Prostate gland (tissue), 2 donors: ENCODE measurements at regions not wholly inside any gene's neighbourhood (a gene's known extent, or its start where the extent isn't known, plus 50 kb on each side); places are given as distances from the start of the nearest gene placed in this dataset.

Source experiments
- DNase-seq: peaks from one replicate; pipeline ENCODE4 v3.0.0-alpha.2; 2019; ENCODE audit warnings: low spot score
- H3K27ac ChIP-seq, 2 donors: fragments of 200-600 bp; sonication (generic); 2 replicates each; pipeline ENCODE4 v1.5.1; 2017 to 2019
- H3K27me3 ChIP-seq: fragments of 200-600 bp; sonication (generic); replicated peaks from 2 replicates; pipeline ENCODE4 v1.5.1; 2019; ENCODE audit not compliant: insufficient read depth
- H3K36me3 ChIP-seq, 2 donors: fragments of 200-600 bp; sonication (generic); 1 replicate in 1 of 2; 2 replicates in 1 of 2; pipeline versions ENCODE4 v1.5.1 to v1.8.1; 2017 to 2019
- H3K4me1 ChIP-seq: fragments of 200-600 bp; sonication (generic); replicated peaks from 2 replicates; pipeline ENCODE4 v1.5.1; 2019
- H3K4me3 ChIP-seq, 2 donors: fragments of 200-600 bp; sonication (generic); 2 replicates each; pipeline ENCODE4 v1.5.1; 2017 to 2019
- H3K9me3 ChIP-seq: fragments of 200-600 bp; sonication (generic); 2 replicates; pipeline ENCODE4 v1.5.1; 2017
- CTCF ChIP-seq, 4 experiments: fragments of 200-600 bp in 2 of 4; fragments of 450-650 bp in 2 of 4; sonication (generic) in 2 of 4; IDR thresholded peaks; 1 replicate in 3 of 4; 2 replicates in 1 of 4; pipeline ENCODE4 v1.5.1; 2016 to 2019; ENCODE audit warnings: antibody characterized with exemption in 4 of 4, mild to moderate bottlenecking in 2 of 4, moderate library complexity in 2 of 4
- POLR2A ChIP-seq: fragments of 450-650 bp; IDR thresholded peaks from one replicate; pipeline ENCODE4 v1.6.1; 2016; ENCODE audit warnings: antibody characterized with exemption, mild to moderate bottlenecking
- POLR2AphosphoS5 ChIP-seq: sonication (generic); formaldehyde crosslinking; IDR thresholded peaks from one replicate; pipeline ENCODE4 v1.6.1; 2017; ENCODE audit warnings: antibody characterized with exemption
- WGBS: methylation state at CpG from one replicate; pipeline ENCODE4 v1.1.5; 2018; 5-methylcytosine and 5-hydroxymethylcytosine counted together
- intact Hi-C: fragments of 100-400 bp; cut with DNase I; formaldehyde crosslinking; loops from one replicate; pipeline ENCODE4 v1.14.2; 2022

- intact Hi-C loops: no loop called here
- no peak overlapping the region for H3K27ac ChIP-seq
- DNase-seq: no peak
- WGBS: 24% methylated on average over 6 of the region's 6 CpGs
- no peaks in the 10 kb centered on the region for H3K4me1 ChIP-seq
- H3K27me3 ChIP-seq: no peaks in the 10 kb centered on the region
- no peak for TF ChIP-seq POLR2A
- TF ChIP-seq POLR2AphosphoS5: no peak
- no peak for TF ChIP-seq CTCF (IDR thresholded peaks at IDR 0.05)
- no peaks in the 10 kb centered on the region for H3K36me3 ChIP-seq
- H3K9me3 ChIP-seq: no peaks in the 10 kb centered on the region
- H3K4me3 ChIP-seq: no peak overlapping the region
Measured at GRCh38 chr5:87754009-87754757, 341.5 kb upstream of the CCNH start.

GRCh38 chr5:87752362-87752761, 339.6 kb upstream of the CCNH start:
- no peaks in the 10 kb centered on the region for H3K4me1 ChIP-seq
- no peaks in the 10 kb centered on the region for H3K27me3 ChIP-seq
- no peaks in the 10 kb centered on the region for H3K9me3 ChIP-seq
- no peak overlapping the region for H3K4me3 ChIP-seq
- DNase-seq: no peak
- H3K36me3 ChIP-seq: no peaks in the 10 kb centered on the region
- intact Hi-C loops: no loop called here
- WGBS: 88% methylated on average over 4 of the region's 4 CpGs
- no peak for TF ChIP-seq POLR2A
- TF ChIP-seq CTCF (IDR thresholded peaks at IDR 0.05): no peak
- TF ChIP-seq POLR2AphosphoS5: no peak
- no peak overlapping the region for H3K27ac ChIP-seq

- 85% methylated on average over 4 of the region's 4 CpGs for WGBS
- no peaks in the 10 kb centered on the region for H3K27me3 ChIP-seq
- TF ChIP-seq POLR2A (no peak), CTCF (IDR thresholded peaks at IDR 0.05) (no peak), POLR2AphosphoS5 (no peak)
- intact Hi-C loops: no loop called here
- DNase-seq: no peak
- no peaks in the 10 kb centered on the region for H3K9me3 ChIP-seq
- H3K36me3 ChIP-seq: no peaks in the 10 kb centered on the region
- H3K4me1 ChIP-seq: no peaks in the 10 kb centered on the region
- no peak overlapping the region for H3K4me3 ChIP-seq
- H3K27ac ChIP-seq: no peak overlapping the region
Measured at GRCh38 chr5:87751824-87752223, 339.1 kb upstream of the CCNH start.

- TF ChIP-seq CTCF (IDR thresholded peaks at IDR 0.05) (no peak), POLR2AphosphoS5 (no peak), POLR2A (no peak)
Measured at GRCh38 chr5:87746891-87747377, 334.2 kb upstream of the CCNH start.

GRCh38 chr5:87746341-87746740, 333.6 kb upstream of the CCNH start:
- H3K4me3 ChIP-seq: no peak overlapping the region
- H3K27me3 ChIP-seq: no peaks in the 10 kb centered on the region
- intact Hi-C loops: no loop called here
- H3K27ac ChIP-seq: no peak overlapping the region
- H3K36me3 ChIP-seq: no peaks in the 10 kb centered on the region
- no peak for DNase-seq
- H3K4me1 ChIP-seq: no peaks in the 10 kb centered on the region
- no peak for TF ChIP-seq POLR2AphosphoS5
- TF ChIP-seq CTCF (IDR thresholded peaks at IDR 0.05): no peak
- TF ChIP-seq POLR2A: no peak
- H3K9me3 ChIP-seq: no peaks in the 10 kb centered on the region

More at GRCh38 chr5:87746891-87747377, 334.2 kb upstream of the CCNH start:
- 65% methylated on average over 2 of the region's 2 CpGs for WGBS
- no peaks in the 10 kb centered on the region for H3K27me3 ChIP-seq
- no peak overlapping the region for H3K4me3 ChIP-seq
- H3K9me3 ChIP-seq: no peaks in the 10 kb centered on the region
- H3K27ac ChIP-seq: no peak overlapping the region
- intact Hi-C loops: no loop called here
- H3K4me1 ChIP-seq: no peaks in the 10 kb centered on the region
- DNase-seq: no peak
- H3K36me3 ChIP-seq: no peaks in the 10 kb centered on the region
